GM12878 (cell line): ENCODE measurements at regions not wholly inside any gene's neighbourhood (a gene's known extent, or its start where the extent isn't known, plus 50 kb on each side); places are given as distances from the start of the nearest gene placed in this dataset.

Source experiments
- ATAC-seq: fragments of 200-7000 bp; cut with Tn5 transposase; 3 replicates; pipeline ENCODE4 v1.9.1; 2020; ENCODE audit warnings: mild to moderate bottlenecking, moderate library complexity
- BruUV-seq: library from RNA; stranded (reverse); fragments of 400-500 nt; replicated peaks from 2 replicates; lab custom pipeline; 2021; lab: Mats Ljungman, UMichigan
- CTCF ChIA-PET: fragments of 300-600 bp; sonication (Branson Sonifier 250); formaldehyde crosslinking; extraction: SDS; loops from one replicate; lab custom pipeline; 2021; ENCODE audit warnings: inconsistent platforms; lab: Yijun Ruan, JAX
- POLR2A ChIA-PET: fragments of 350-600 bp; formaldehyde crosslinking; extraction: SDS; loops from one replicate; lab custom pipeline; 2021; ENCODE audit warnings: inconsistent platforms; lab: Charles Lee
- RAD21 ChIA-PET: fragments of 300-600 bp; sonication (Branson Sonifier 250); formaldehyde crosslinking; loops from one replicate; lab custom pipeline; 2023; ENCODE audit warnings: antibody characterized with exemption; ENCODE audit not compliant: unreplicated experiment; lab: Charles Lee
- SMC1A ChIA-PET: fragments of 300-600 bp; sonication (Branson Sonifier 250); formaldehyde crosslinking; loops from one replicate; lab custom pipeline; 2023; ENCODE audit not compliant: unreplicated experiment, uncharacterized antibody; lab: Charles Lee
- DNase-seq: peaks from one replicate; pipeline ENCODE4 v3.0.0-alpha.2; 2011; ENCODE audit warnings: low read depth, low spot score
- FAIRE-seq: peaks from 3 replicates; lab custom pipeline; 2011; peaks lifted over from hg19 to GRCh38; lab: Jason Lieb, UNC
- H2AFZ ChIP-seq: 2 replicates; pipeline ENCODE4 v1.6.0; 2011; ENCODE audit warnings: low read depth, low read length, control low read depth; ENCODE audit not compliant: control insufficient read depth
- H3K27ac ChIP-seq: 2 replicates; pipeline ENCODE4 v1.5.1; 2011; ENCODE audit warnings: control low read depth; ENCODE audit not compliant: control insufficient read depth, insufficient read depth
- H3K27me3 ChIP-seq, 2 experiments: replicated peaks in 1 of 2; 2 replicates each; pipeline versions ENCODE4 v1.6.0 to v1.6.1; 2011; ENCODE audit warnings: low read length in 1 of 2; ENCODE audit not compliant: control insufficient read depth in 2 of 2, insufficient read depth in 2 of 2
- H3K36me3 ChIP-seq, 2 experiments: 2 replicates each; pipeline ENCODE4 v1.5.1; 2011; ENCODE audit warnings: low read length in 1 of 2; ENCODE audit not compliant: control insufficient read depth in 2 of 2, insufficient read depth in 2 of 2
- H3K4me1 ChIP-seq: 2 replicates; pipeline ENCODE4 v1.6.1; 2011; ENCODE audit warnings: mild to moderate bottlenecking, low read length, moderate library complexity, mixed read lengths; ENCODE audit not compliant: control insufficient read depth, insufficient read depth
- H3K4me2 ChIP-seq: 2 replicates; pipeline ENCODE4 v1.6.0; 2011; ENCODE audit warnings: control low read depth; ENCODE audit not compliant: control insufficient read depth, insufficient read depth
- H3K4me3 ChIP-seq: fragments of 200-600 bp; sonication (generic); 2 replicates; pipeline ENCODE4 v1.5.1; 2016
- H3K79me2 ChIP-seq: 2 replicates; pipeline ENCODE4 v1.6.0; 2011; ENCODE audit warnings: low read length; ENCODE audit not compliant: control insufficient read depth, insufficient read depth
- H3K9ac ChIP-seq: 2 replicates; pipeline ENCODE4 v1.8.0; 2011; ENCODE audit warnings: low read length, control low read depth, mixed read lengths; ENCODE audit not compliant: control insufficient read depth, insufficient read depth
- H3K9me3 ChIP-seq: replicated peaks from 3 replicates; pipeline ENCODE4 v1.5.1; 2011; ENCODE audit warnings: mild to moderate bottlenecking, low read length; ENCODE audit not compliant: control insufficient read depth, insufficient read depth
- H4K20me1 ChIP-seq: 2 replicates; pipeline ENCODE4 v1.6.0; 2011; ENCODE audit not compliant: control insufficient read depth, insufficient read depth
- CREB1 ChIP-seq: IDR thresholded peaks from 2 replicates; pipeline ENCODE4 v1.6.1; 2012; ENCODE audit warnings: low read depth, mild to moderate bottlenecking, inconsistent platforms
- DPF2 ChIP-seq: fragments of 450-650 bp; IDR thresholded peaks from 2 replicates; pipeline ENCODE4 v1.6.1; 2017; ENCODE audit warnings: mild to moderate bottlenecking
- ELK1 ChIP-seq: IDR thresholded peaks from 2 replicates; pipeline ENCODE4 v1.6.1; 2012; ENCODE audit warnings: low read depth, low read length, improper control_type of control experiment
- EP300 ChIP-seq, 2 experiments: fragments of 150-350 bp in 1 of 2; IDR thresholded peaks; 2 replicates each; pipeline ENCODE4 v1.6.1; 2011 to 2012; ENCODE audit warnings: low read depth in 2 of 2, low read length in 2 of 2, borderline replicate concordance in 1 of 2, improper control_type of control experiment in 1 of 2, inconsistent platforms in 1 of 2; ENCODE audit not compliant: control insufficient read depth in 1 of 2
- ESRRA ChIP-seq: IDR thresholded peaks from 2 replicates; pipeline ENCODE4 v1.6.1; 2012; ENCODE audit warnings: mild to moderate bottlenecking, low read length, improper control_type of control experiment
- KAT2A ChIP-seq: conservative IDR thresholded peaks from 2 replicates; pipeline ENCODE4 v1.6.1; 2011; ENCODE audit warnings: low read depth, low read length; ENCODE audit not compliant: control insufficient read depth
- MEF2B ChIP-seq: fragments of 450-650 bp; IDR thresholded peaks from 2 replicates; pipeline ENCODE4 v1.6.1; 2018; ENCODE audit warnings: mild to moderate bottlenecking, moderate library complexity; ENCODE audit not compliant: partially characterized antibody, poor library complexity, severe bottlenecking
- MLLT1 ChIP-seq: fragments of 450-650 bp; IDR thresholded peaks from 2 replicates; pipeline ENCODE4 v1.6.1; 2016; ENCODE audit warnings: mild to moderate bottlenecking
- MTA2 ChIP-seq: fragments of 450-650 bp; IDR thresholded peaks from 2 replicates; pipeline ENCODE4 v1.6.1; 2016; ENCODE audit warnings: low read depth, mild to moderate bottlenecking, moderate library complexity
- MYB ChIP-seq: fragments of 150-350 bp; IDR thresholded peaks from 2 replicates; pipeline ENCODE4 v1.6.1; 2014; ENCODE audit warnings: mild to moderate bottlenecking, low read depth, low read length, borderline replicate concordance
- NBN ChIP-seq: fragments of 450-650 bp; IDR thresholded peaks from 2 replicates; pipeline ENCODE4 v1.6.1; 2016
- NR2C2 ChIP-seq: IDR thresholded peaks from 2 replicates; pipeline ENCODE4 v1.6.1; 2011; ENCODE audit warnings: borderline replicate concordance, low read depth; ENCODE audit not compliant: control insufficient read depth, insufficient read length
- PAX8 ChIP-seq: fragments of 450-650 bp; IDR thresholded peaks from 2 replicates; pipeline ENCODE4 v1.6.1; 2017; ENCODE audit warnings: mild to moderate bottlenecking, moderate library complexity
- PML ChIP-seq: IDR thresholded peaks from 2 replicates; pipeline ENCODE4 v1.6.1; 2012; ENCODE audit warnings: low read length, inconsistent platforms
- RAD51 ChIP-seq: fragments of 450-650 bp; IDR thresholded peaks from 2 replicates; pipeline ENCODE4 v1.6.1; 2016; ENCODE audit warnings: moderate library complexity, mild to moderate bottlenecking, inconsistent platforms
- RCOR1 ChIP-seq: conservative IDR thresholded peaks from 2 replicates; pipeline ENCODE4 v1.6.1; 2012; ENCODE audit warnings: low read depth, low read length, improper control_type of control experiment
- RFX5 ChIP-seq: IDR thresholded peaks from 2 replicates; pipeline ENCODE4 v1.6.1; 2011; ENCODE audit warnings: low read depth, low read length, improper control_type of control experiment
- SMC3 ChIP-seq: IDR thresholded peaks from 2 replicates; pipeline ENCODE4 v1.6.1; 2011; ENCODE audit warnings: low read length, improper control_type of control experiment, borderline replicate concordance
- WRNIP1 ChIP-seq: IDR thresholded peaks from 2 replicates; pipeline ENCODE4 v1.6.1; 2011; ENCODE audit warnings: low read depth, low read length, improper control_type of control experiment, borderline replicate concordance
- WGBS: methylation state at CpG from one replicate; pipeline ENCODE4 v1.1.6; 2016; ENCODE audit warnings: low lambda C conversion rate; ENCODE audit not compliant: insufficient replicate concordance, insufficient coverage; ENCODE audit errors: missing lambda C conversion rate; 5-methylcytosine and 5-hydroxymethylcytosine counted together
- in situ Hi-C: fragments of 300-500 bp; cut with MboI; formaldehyde crosslinking; loops from 9 replicates; pipeline ENCODE4 v1.14.3; 2018; ENCODE audit warnings: mixed read lengths
- intact Hi-C: fragments of 100-400 bp; cut with micrococcal nuclease; formaldehyde crosslinking; loops from one replicate; pipeline ENCODE4 v1.14.2; 2022; ENCODE audit not compliant: unreplicated experiment

DNA sequence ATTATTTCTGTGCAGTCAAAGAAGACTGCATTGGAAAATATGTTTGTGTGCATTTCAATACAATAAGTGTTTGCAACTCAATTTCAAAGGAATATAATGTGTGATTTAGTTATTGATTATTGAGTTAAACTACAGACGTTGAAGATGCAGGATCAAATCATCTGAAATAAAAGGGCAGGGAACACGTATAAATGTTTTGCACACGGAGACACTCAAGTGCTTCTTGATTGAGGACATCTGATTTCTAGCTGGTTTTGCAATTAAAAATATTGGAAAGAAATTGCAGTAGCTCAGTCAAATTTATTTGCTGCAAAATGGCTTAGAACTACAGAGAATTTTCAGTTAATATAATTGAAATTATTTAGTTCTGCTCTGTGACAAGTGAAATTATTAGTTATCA, 412.7 kb downstream of the UTRN start:
- H3K9ac ChIP-seq = no peak overlapping the region
- H3K9me3 ChIP-seq = no peaks in the 10 kb centered on the region; the same call in 2 of the 3 replicates
- DNase-seq = no peak
- peak; percentile 82 for FAIRE-seq
- no peak overlapping the region for H3K4me3 ChIP-seq
- no peaks in the 10 kb centered on the region for H3K36me3 ChIP-seq
- H3K4me2 ChIP-seq = no peak overlapping the region
- intact Hi-C loops (no loop called here), in situ Hi-C loops (no loop called here)
- no peak for TF ChIP-seq NR2C2
- TF ChIP-seq MEF2B = no peak
- no peak for TF ChIP-seq MYB
- no peak for TF ChIP-seq RCOR1
- TF ChIP-seq RAD51 = no peak
- no TSS peak for BruUV-seq
- no peak overlapping the region for H3K27ac ChIP-seq
- ChIA-PET RAD21 (no interaction called here), POLR2A (no interaction called here), CTCF (no interaction called here), SMC1A (no interaction called here)
- H4K20me1 ChIP-seq = no peaks in the 10 kb centered on the region
- no peak overlapping the region for H2AFZ ChIP-seq
- H3K79me2 ChIP-seq = no peaks in the 10 kb centered on the region
- no peaks in the 10 kb centered on the region for H3K4me1 ChIP-seq
- ATAC-seq = no peak
- 100% methylated on average over 3 of the region's 3 CpGs for WGBS
- H3K27me3 ChIP-seq = no peaks in the 10 kb centered on the region

DNA sequence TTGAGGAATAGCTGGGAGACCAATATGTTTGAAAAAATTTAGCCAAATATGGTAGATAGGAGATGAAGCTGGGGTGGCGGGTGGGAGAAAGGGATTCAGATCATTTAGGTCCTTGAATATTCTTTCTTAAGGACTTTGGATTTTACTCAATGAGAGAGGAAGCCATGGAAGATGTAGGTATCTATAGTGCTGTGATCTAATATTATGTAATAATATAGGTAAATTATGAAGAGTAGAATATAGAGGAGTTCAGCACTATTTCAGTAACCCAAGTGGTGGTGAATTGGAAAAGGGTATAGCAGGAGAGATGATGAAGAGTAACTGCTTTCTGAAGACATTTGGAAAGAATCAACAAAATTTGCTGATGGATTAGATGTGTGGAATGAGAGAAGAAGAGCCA, 417.6 kb downstream of the UTRN start:
- intact Hi-C loops = no loop called here
- ChIA-PET SMC1A (interaction anchor here (1.8 to 2.1 kb wide), 2 partner anchors 13 to 76 kb away, joined by 5 to 6 read pairs; no protein-coding TSS in a partner anchor), POLR2A (no interaction called here), CTCF (no interaction called here), RAD21 (no interaction called here)
- no peak overlapping the region for H3K9ac ChIP-seq
- no peaks in the 10 kb centered on the region for H3K27me3 ChIP-seq
- H3K4me2 ChIP-seq = no peak overlapping the region
- no peak overlapping the region for H2AFZ ChIP-seq
- H3K4me1 ChIP-seq = no peaks in the 10 kb centered on the region
- H3K36me3 ChIP-seq = no peaks in the 10 kb centered on the region; a peak in 1 of 4 replicates
- H3K27ac ChIP-seq = no peak overlapping the region
- ATAC-seq (no peak), FAIRE-seq (no peak), DNase-seq (no peak)
- no TSS peak for BruUV-seq
- in situ Hi-C loops = no loop called here
- H3K79me2 ChIP-seq = no peaks in the 10 kb centered on the region
- WGBS = 88% methylated on average over 1 of the region's 1 CpG
- no peak overlapping the region for H3K4me3 ChIP-seq
- no peaks in the 10 kb centered on the region for H3K9me3 ChIP-seq
- H4K20me1 ChIP-seq = no peaks in the 10 kb centered on the region
- TF ChIP-seq EP300 (IDR thresholded peaks at IDR 0.05; ENCODE audit: borderline replicate concordance in 1 of 2, control insufficient read depth in 1 of 2, low read depth in 2 of 2, low read length in 2 of 2) (no peak), SMC3 (no peak), PML (no peak), ELK1 (no peak), WRNIP1 (no peak), MTA2 (no peak), DPF2 (no peak), NBN (no peak), MLLT1 (no peak), CREB1 (no peak), PAX8 (no peak), RFX5 (no peak), ESRRA (no peak), KAT2A (no peak)
